AG10803 (cell line): ENCODE measurements at regions not wholly inside any gene's neighbourhood (a gene's known extent, or its start where the extent isn't known, plus 50 kb on each side); places are given as distances from the start of the nearest gene placed in this dataset.

Source experiments
- DNase-seq: peaks from one replicate; pipeline ENCODE4 v3.0.0; 2010; ENCODE audit warnings: low read depth
- H3K4me3 ChIP-seq: 2 replicates; pipeline ENCODE4 v1.5.1; 2011; ENCODE audit warnings: mild to moderate bottlenecking, low read length, control low read depth
- TF ChIP-seq, protein P1 (sequence below): conservative IDR thresholded peaks from 2 replicates; pipeline ENCODE4 v1.5.1; 2011; ENCODE audit warnings: mild to moderate bottlenecking, low read length, control low read depth, inconsistent platforms

- TF ChIP-seq, protein P1, sequence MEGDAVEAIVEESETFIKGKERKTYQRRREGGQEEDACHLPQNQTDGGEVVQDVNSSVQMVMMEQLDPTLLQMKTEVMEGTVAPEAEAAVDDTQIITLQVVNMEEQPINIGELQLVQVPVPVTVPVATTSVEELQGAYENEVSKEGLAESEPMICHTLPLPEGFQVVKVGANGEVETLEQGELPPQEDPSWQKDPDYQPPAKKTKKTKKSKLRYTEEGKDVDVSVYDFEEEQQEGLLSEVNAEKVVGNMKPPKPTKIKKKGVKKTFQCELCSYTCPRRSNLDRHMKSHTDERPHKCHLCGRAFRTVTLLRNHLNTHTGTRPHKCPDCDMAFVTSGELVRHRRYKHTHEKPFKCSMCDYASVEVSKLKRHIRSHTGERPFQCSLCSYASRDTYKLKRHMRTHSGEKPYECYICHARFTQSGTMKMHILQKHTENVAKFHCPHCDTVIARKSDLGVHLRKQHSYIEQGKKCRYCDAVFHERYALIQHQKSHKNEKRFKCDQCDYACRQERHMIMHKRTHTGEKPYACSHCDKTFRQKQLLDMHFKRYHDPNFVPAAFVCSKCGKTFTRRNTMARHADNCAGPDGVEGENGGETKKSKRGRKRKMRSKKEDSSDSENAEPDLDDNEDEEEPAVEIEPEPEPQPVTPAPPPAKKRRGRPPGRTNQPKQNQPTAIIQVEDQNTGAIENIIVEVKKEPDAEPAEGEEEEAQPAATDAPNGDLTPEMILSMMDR = no peak
- no peak for DNase-seq
- no peak overlapping the region for H3K4me3 ChIP-seq
Observed at GRCh38 chr10:4007771-4008170, 222.8 kb upstream of the KLF6 start.

- TF ChIP-seq, protein P1 = no peak
- DNase-seq = no peak
- no peak overlapping the region for H3K4me3 ChIP-seq
Observed at GRCh38 chr10:4006858-4007257, 221.8 kb upstream of the KLF6 start.

DNA sequence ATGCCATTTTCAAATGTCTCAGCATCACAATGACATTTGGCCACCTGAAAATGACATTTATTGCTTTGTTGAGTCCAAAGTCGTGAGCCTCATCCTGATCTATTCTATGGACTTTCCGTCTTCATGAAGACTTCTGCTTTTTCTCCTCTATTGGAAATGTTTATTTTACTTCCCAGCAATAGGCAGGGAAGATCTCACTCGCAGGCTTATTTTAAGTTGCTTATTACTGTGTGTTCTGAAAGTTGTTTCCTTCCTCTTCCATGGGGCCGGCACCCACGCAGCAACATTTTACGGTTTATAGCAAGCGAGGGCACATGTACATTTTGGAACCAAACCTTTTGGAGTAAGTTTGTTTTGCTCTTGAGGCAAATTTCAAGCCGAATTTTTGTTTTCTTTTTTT is 221.0 kb upstream of the KLF6 start:
- no peak overlapping the region for H3K4me3 ChIP-seq
- TF ChIP-seq, protein P1 = no peak
- DNase-seq = no peak

- TF ChIP-seq, protein P1 = no peak
- H3K4me3 ChIP-seq = no peak overlapping the region
- DNase-seq = no peak
Observed at GRCh38 chr10:4004990-4005389, 220.0 kb upstream of the KLF6 start.

DNA sequence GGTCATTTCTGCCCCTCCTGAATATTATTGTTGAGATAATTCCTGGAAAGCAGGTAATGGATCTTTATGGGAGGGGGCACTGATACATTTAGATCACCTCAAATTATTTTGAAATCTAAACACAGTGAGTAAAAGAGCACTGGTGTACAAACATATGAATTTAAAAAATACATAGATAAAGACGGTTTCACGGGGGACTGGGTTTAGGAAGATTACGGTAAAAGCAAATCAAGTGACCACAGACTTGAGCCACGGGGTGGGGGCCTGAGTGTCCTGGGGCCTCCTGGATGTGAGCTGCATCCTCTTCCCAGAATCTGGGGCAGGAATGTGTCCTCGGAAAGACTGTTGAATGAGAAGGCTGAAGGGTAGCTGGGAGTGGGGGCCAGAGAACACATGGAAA is 219.1 kb upstream of the KLF6 start:
- TF ChIP-seq, protein P1 = no peak
- DNase-seq = no peak
- H3K4me3 ChIP-seq = no peak overlapping the region

DNA sequence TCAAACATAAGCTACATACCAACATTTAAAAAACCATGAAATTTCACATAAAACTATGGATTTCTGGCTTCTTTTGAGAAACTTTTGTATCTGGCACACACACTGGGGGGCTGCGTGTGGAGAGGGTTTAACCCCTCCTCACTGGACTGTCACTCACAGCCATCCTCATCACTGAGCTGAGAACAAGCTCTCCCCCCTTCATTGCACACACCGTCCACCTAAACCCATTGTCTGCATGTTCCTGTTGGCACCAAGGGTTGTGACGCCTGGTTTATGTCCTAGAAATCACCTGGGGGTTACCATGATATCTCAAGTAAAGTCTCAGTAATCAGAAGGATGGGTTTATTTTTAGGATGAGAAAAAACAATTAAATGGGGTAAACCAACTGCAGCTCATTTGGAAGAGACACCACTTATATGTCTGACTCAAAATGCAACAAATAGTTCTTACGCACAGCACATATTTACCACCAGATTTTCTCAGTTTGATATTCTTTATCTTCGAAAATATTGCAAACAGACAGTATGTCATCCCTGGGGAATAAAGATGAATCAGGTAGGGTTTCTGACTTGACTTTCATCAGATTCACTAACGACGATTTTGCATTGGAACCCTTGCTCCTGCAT is 218.5 kb upstream of the KLF6 start:
- DNase-seq = no peak
- TF ChIP-seq, protein P1 = no peak

DNA sequence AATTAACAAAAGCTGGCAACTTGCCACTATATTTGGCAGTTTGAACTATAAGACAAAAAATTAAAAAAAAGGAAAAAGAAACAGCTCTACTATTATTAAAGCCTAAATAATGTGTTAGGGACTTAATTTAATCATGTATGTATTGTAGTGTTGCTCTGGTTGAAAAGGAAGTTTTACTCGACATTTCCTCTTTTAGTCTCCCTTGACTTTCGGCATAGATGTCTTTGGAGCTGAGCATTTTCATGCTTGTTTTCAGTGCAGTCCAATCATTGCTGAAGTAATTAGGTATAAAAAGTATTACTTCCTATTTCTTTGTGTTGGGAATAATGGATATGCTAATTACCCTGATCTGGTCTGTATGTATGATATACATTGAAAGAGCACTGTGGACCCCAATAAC is 216.8 kb upstream of the KLF6 start:
- TF ChIP-seq, protein P1 = no peak

More for the DNA sequence above, 218.5 kb upstream of the KLF6 start:
- H3K4me3 ChIP-seq = no peak overlapping the region

More for the DNA sequence above, 216.8 kb upstream of the KLF6 start:
- H3K4me3 ChIP-seq = no peak overlapping the region
- no peak for DNase-seq
